Peyer's patch (tissue), 4 donors: ENCODE measurements at regions not wholly inside any gene's neighbourhood (a gene's known extent, or its start where the extent isn't known, plus 50 kb on each side); places are given as distances from the start of the nearest gene placed in this dataset.

Experiments used
- POLR2A ChIP-seq, 2 donors: fragments of 450-650 bp; IDR thresholded peaks; one replicate each; pipeline ENCODE4 v1.5.1; 2017; ENCODE audit warnings: antibody characterized with exemption in 2 of 2, mild to moderate bottlenecking in 2 of 2, moderate library complexity in 2 of 2
- TF ChIP-seq, protein P1 (sequence below), 6 experiments: fragments of 450-650 bp in 4 of 6; fragments of 200-600 bp in 2 of 6; sonication (generic) in 1 of 6; IDR thresholded peaks; one replicate each; pipeline ENCODE4 v1.5.1; 2017 to 2019; ENCODE audit warnings: antibody characterized with exemption in 6 of 6, mild to moderate bottlenecking in 3 of 6, moderate library complexity in 1 of 6

- TF ChIP-seq, protein P1, sequence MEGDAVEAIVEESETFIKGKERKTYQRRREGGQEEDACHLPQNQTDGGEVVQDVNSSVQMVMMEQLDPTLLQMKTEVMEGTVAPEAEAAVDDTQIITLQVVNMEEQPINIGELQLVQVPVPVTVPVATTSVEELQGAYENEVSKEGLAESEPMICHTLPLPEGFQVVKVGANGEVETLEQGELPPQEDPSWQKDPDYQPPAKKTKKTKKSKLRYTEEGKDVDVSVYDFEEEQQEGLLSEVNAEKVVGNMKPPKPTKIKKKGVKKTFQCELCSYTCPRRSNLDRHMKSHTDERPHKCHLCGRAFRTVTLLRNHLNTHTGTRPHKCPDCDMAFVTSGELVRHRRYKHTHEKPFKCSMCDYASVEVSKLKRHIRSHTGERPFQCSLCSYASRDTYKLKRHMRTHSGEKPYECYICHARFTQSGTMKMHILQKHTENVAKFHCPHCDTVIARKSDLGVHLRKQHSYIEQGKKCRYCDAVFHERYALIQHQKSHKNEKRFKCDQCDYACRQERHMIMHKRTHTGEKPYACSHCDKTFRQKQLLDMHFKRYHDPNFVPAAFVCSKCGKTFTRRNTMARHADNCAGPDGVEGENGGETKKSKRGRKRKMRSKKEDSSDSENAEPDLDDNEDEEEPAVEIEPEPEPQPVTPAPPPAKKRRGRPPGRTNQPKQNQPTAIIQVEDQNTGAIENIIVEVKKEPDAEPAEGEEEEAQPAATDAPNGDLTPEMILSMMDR (IDR thresholded peaks at IDR 0.05) = no peak
- no peak for TF ChIP-seq POLR2A (IDR thresholded peaks at IDR 0.05)
Measured at GRCh38 chr4:129232589-129233337, 136.8 kb downstream of the C4orf33 start.
